HG03378 (cell line): ENCODE measurements at regions not wholly inside any gene's neighbourhood (a gene's known extent, or its start where the extent isn't known, plus 50 kb on each side); places are given as distances from the start of the nearest gene placed in this dataset.
"Not testable (repeated sequence)": the region's sequence is repeated elsewhere in the genome, so short reads cannot be mapped to it uniquely, and the experiment has no call there.

Experiments
- ATAC-seq: cut with Tn5 transposase; IDR thresholded peaks from one replicate; pipeline ENCODE4 v1.9.1; 2021; ENCODE audit warnings: mild to moderate bottlenecking, moderate library complexity; ENCODE audit not compliant: unreplicated experiment

DNA sequence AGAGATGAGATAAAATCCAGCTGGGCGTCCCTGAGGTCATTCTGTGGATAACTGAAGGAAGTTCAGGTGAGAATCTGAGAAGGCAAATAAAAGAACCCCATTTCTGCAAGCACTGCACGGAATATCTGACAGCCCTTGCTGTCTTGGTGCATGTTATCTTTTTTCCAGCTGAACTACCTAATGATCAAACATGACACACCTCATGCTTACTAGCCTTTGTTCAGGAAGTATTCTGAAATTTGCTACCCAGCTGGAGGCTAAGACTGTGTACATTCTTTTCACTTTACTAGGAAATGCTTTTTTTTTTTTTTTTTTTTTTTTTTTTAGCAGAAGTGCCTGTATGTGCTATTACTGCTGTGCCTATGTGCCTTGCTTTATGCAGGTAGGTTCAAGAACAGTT is 718.1 kb downstream of the SMARCA1 start:
- ATAC-seq = no peak

DNA sequence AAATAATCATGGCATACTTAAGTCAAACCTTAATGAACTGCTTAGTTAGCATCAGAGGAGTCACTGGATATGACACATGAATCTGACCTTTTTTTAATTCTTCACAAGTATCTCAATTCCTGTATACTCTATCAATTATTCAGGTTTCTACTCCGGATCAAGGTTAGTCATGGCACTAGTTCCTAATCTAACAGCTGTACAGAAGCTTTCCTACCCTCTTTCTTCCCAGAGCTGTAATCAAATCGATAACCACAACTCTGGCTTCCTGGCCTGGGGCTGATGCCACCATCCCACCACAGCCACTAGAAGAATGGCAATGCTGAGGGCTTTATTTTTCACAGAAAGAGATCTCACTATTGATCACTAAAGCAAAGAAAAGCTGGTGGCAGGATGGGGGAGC is 718.5 kb downstream of the SMARCA1 start:
- no peak for ATAC-seq

DNA sequence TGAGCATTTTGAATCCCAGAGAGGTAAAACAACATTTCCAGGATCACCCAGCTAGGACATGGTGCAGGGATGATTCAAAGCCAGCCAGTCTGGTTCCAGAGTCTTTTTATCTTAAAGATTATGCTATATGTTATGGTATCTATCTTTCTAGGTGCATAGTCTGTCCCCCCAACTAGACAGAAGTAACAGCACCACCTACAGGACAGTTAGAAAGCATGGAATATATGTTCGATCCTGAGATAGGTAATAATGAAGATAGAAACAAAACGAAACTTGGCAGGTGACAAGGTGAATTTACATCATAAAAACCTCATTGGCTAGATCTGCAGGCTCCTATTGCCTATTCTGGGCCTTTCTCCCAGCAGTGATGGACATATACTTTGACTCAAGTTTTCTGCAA is 723.2 kb downstream of the SMARCA1 start:
- ATAC-seq = no peak

DNA sequence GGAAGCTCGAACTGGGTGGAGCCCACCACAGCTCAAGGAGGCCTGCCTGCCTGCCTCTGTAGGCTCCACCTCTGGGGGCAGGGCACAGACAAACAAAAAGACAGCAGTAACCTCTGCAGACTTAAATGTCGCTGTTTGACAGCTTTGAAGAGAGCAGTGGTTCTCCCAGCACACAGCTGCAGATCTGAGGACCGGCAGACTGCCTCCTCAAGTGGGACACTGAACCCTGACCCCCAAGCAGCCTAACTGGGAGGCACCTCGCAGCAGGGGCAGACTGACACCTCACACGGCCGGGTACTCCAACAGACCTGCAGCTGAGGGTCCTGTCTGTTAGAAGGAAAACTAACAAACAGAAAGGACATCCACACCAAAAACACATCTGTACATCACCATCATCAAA is 730.9 kb upstream of the ACTRT1 start:
- ATAC-seq = not testable (repeated sequence)

DNA sequence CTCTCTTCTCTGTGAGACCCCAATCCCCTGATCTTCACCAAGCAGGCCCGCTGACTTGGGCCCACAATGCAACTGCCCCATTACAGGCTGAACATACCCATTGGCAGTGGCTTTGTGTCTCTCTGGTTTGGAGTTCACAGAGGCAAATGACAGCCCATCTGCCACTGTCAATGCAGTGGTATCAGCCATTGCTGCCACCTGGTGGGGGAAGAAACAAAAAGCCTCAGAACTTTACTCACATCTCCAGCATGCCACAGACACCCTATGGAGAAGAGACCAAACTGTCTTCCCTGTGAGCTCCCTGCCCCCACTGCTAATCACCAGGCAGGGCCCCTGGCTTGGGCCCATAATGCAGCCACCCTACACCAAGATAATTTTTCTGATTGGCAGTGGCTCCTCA is 729.3 kb upstream of the ACTRT1 start:
- peak; percentile 45 for ATAC-seq

DNA sequence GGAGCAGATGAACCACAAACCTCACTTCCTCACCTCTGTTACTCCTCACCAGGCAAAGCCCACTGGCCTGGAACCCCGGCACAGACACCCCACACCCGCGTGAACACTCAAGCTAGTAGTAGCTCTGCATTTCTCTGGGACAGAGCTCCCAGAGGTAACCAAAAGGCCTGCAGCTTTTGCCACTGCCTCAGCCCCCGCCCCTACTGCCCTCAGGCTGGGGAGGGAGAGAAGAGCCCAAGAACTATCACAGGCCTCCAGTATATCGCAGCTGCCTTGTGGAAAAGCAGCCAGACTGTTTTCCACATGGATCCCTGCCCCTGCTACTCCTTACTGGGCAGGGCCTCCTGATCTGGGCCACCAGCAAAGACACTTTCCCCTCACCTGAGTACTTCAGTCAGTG is 728.7 kb upstream of the ACTRT1 start:
- ATAC-seq = no peak

DNA sequence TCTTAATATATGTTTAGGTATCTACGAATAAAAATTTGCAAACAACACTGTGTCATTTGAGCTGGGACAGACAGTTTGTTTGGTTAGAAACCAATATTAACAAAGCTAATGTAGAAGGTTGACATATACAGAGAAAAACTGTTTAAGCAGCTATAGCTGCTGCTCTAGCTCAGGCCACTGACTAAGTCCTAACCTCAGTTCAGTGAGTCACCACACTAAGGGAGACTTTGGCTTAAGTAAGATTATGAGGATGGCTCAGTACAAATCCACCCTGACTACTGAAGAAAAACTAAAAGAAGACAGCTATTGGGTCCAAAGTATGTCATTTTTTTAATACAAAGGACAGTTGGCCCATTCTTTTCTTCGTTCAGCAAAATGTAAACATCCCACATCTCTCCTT is 717.3 kb upstream of the ACTRT1 start:
- ATAC-seq = no peak

DNA sequence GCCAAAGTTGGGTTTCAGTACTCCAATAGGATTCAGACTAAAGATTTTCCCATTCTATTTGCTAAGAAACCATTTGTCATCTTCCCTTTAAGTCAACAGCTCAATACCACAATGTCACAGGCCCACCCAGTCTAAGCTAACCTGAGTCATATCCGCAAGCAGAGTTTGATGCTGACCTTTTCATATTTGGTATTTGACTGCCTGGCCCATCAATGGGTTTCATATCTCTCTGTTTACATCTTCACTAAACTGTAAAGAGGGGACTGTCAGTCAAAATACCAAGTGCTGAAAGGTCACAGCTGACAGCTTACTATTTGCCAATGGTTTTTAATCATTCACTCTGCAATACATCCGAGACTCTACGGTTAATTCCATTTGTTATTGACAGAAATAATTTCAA is 707.5 kb upstream of the ACTRT1 start:
- ATAC-seq = no peak

DNA sequence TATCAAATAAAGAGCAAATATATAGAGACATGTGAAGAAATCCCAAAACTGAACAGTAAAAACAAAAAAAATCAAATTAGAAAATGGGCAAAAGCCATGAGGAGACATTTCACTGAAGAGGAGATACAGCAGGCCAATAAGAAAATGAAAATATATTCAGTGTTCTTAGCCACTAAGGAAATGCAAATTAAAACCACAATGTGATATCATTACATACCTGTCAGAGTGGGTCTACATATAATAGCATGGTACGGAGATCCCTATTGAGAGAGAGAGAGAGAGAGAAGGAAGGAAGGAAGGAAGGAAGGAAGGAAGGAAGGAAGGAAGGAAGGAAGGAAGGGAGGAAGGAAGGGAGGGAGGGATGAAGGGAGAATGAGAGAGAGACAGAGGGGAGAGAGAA is 707.0 kb upstream of the ACTRT1 start:
- ATAC-seq = no peak

DNA sequence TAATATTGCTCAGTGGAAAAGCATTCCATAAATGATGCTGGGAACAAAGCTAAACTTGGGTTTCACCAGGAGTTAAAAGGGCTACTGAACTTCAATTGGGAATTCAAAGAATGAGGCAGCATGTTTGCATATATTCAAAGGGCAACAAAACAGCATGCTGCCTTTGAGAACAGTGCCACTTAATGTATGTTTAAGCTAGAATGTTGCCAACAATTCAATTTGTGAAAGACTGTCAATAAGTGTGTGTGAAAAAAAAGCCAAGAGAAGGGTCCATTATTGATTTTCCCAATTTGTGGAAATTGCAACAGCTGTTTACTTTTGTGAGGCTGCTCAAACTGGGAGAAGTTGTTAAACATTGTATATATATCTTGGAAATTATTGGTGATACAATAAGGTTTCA is 701.9 kb upstream of the ACTRT1 start:
- no peak for ATAC-seq

DNA sequence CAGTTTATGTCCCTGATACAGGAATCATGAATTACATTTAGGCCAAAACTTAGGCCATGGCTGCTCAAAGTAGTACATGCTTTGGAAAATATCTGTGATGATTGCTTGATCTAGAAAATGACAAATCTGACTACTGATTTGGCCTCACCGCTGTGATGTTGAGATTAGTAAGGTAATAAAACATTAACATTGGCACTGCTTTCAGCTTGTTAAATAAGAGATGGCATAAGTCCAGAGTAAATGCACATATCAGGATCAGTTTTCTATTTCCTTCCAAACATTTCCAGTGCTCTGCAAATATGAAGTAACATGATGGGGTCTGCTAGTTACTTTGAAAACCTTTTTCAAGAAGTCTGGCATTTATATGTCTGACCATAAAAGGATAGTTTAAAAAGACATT is 687.3 kb upstream of the ACTRT1 start:
- no peak for ATAC-seq

DNA sequence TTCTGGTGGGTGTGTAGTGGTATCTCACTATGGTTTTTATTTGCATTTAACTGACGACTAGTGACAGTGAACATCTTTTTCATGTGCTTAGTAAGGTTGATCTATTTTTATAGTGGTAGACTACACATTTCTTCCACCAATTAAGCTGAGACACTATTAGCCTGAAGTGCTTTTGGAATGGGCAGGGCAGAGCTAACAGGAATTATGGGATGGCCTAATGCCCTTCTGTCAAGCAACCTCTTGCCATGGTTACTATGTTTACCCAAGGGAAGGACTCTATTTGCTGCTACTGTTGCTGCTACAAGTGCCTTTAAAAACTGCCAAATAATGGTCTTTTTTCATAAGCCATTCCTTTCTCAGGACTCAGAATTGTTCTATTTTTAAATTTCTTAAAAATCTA is 676.7 kb upstream of the ACTRT1 start:
- ATAC-seq = no peak

DNA sequence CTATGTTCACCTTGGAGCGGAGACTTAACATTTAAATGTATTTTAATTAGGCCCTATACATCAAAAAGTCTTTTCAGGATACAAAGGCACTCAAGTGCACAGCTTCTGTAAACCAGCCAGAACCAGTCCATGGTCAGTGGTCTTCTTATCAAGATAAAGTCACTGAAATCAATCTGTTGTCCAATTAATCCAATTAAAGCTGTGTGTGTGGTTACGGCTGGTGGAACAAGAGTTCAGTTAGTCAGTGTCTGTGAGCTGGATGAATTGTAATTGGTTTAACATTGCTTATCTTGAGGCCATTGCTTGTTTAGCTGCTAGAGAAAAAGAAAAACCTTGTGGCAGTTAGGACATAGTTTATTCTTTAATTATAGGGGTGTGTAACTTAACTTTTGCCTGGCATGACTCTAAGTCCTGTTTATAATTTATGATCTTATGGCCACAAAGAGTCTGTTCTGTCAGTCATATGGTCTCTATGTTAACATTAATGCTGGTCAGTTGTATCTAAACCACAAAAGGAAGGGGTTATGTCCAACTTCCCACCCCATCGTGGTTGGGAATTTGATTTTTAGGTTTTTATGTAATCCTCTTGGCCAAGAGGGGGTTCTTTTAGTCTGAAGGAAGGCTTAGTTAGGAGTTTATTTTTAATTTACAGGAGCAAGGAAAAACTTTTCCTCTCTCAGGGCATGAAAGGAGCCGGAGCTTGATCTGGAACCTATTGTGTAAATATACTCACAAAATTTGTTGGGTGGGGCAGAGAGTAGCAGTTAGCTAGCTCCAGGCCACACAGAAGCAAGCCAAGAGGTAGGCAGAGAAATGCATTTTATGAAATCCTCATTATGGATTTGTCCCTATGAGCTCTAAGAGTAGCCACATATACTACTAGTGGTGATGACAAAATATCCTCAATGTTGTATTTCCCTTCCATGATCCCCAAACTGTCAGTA is 665.7 kb upstream of the ACTRT1 start:
- no peak for ATAC-seq

DNA sequence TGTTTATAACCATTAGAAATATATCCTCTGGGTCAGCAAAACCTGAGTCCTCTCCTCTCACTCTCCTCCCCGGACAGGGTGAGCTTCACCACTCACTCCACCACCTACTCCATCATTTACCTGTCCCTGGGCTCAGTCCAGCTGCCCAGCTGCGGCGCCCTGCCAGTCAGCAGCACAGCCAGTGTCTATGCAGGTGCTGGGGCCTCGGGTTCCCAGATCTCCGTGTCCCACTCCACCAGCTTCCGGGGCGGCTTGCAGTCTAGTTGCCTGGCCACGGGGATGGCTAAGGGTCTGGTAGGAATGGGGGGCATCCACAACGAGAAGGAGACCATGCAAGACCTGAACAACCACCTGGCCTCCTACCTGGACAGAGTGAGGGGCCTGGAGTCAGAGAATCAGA is 662.2 kb upstream of the ACTRT1 start:
- ATAC-seq = no peak

DNA sequence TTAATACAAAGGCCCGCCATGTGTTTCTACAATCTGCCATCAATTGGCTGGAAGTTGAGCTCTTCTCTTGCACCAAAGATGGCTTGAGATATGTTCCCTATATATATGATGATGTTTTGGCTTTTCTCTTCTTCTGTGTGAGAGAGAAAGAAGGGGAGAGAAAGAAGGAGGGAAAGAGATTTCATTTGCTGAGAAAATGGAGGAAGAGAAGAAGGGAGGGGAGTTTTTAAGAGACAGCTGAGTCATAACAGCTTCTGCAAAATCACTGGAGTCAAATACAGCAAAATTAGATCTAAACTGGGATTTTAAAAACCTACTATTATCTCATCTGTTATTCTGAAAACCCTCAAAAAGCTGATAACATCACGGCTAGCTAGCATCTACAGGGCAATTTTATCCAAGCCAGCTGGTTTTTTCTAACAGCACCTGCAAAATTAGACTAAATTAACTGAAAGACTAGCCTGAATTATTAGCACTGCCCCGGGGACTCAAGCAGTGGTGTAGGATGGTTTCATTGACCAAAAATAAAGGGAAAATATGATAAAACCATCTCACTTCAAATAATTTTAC is 647.6 kb upstream of the ACTRT1 start:
- no peak for ATAC-seq

DNA sequence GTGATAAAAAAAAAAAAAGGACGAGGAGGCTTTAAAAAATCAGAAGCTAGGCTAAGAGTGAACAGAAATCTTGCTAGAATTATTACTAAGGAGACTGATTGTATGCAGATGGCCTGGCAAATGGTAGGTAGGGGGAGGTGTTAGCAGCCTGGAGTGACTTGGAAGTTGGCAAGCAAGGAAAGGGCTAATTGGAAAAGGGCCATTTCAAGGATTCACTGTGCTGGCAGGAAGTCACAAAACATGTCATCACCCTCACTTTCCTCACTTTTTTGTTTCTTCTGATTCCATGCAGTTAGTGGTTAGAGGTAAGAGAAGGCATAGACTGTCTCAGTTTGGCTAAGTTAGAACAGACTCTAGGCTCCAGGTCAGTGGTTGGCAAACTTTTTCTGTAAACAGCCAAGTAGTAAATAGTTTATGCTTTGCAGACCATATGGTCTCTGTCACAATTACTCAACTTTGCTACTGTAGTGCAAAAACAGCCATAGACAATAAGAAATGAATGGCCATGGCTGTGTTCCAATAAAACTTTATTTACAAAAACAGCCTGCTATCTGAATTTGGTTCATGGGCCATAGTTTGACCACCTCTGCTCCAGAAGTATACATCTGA is 646.5 kb upstream of the ACTRT1 start:
- ATAC-seq = no peak

DNA sequence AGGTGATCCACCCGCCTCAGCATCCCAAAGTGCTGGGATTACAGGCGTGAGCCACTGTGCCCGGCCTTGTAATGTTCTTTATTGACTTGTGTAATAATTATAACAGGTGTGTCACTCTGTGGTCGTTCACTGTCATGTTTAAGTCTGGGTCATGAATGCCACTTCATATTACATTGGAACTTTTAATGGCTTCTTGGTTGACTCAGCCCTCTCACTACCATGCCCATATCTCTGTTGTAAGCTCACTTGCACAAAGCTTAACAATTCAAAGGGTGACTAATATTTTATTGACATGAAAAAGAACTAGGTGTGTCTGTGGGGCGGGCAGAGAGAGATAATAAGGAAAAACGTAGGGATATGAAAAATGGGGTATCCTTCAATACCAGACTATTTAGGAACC is 639.7 kb upstream of the ACTRT1 start:
- ATAC-seq = no peak

DNA sequence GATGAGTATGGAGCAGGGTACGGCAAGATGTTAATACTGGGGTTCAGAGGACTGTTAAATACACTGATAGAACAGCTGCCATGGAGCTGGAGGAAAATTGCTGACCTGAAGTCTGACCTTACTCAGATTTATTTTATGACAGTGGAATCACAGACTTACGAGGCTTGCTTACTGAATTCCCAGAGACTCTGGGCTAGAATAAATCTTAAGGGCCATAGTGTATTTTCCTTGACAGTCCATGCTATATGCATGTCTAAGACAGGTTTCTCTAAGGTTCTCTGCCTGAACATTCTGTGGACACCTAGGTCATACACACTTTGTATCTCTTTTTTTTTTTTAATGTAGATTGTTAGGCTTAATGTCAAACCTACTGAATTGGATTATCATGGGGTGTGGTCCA is 633.2 kb upstream of the ACTRT1 start:
- no peak for ATAC-seq

DNA sequence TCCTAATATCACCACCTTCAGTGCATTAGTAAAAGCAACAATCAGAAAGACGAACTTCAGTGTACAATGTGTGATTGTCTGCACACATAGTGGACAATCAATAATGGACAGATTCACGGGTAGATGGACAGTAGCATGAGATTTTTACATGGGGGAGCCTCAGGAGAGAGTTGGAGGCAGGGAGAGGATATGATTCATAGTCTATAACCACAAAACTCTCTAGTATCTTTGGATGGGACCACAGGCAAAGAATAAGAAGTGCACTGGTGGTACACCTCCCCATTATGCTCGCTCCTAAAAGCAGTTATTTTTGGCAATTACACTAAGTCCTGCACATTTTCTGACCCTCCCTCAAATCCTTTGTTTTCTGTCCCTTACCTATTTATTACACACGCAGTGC is 624.4 kb upstream of the ACTRT1 start:
- ATAC-seq = no peak

DNA sequence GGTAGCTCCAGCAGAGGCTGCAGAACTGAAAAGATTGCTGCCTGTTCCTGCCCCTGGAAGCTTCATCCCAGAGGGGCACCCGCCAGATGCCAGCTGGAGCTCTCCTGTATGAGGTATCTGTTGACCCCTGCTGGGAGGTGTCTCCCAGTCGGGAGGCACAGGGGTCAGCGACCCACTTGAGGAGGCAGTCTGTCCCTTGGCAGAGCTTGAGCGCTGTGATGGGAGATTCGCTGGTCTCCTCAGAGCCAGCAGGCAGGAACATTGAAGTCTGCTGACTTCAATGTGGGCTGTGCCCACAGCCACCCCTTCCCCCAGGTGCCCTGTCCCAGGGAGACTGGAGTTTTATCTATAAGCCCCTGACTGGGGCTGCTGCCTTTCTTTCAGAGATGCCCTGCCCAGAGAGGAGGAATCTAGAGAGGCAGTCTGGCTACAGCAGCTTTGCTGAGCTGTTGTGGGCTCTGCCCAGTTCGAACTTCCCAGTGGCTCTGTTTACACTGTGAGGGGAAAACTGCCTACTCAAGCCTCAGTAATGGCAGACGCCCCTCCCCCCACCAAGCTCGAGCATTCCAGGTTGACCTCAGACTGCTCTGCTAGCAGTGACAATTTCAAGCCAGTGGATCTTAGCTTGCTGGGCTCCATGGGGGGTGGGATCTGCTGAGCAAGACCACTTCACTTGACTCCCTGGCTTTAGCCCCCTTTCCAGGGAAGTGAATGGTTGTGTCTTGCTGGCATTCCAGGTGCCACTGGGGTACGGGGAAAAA is 622.3 kb upstream of the ACTRT1 start:
- ATAC-seq = not testable (repeated sequence)

DNA sequence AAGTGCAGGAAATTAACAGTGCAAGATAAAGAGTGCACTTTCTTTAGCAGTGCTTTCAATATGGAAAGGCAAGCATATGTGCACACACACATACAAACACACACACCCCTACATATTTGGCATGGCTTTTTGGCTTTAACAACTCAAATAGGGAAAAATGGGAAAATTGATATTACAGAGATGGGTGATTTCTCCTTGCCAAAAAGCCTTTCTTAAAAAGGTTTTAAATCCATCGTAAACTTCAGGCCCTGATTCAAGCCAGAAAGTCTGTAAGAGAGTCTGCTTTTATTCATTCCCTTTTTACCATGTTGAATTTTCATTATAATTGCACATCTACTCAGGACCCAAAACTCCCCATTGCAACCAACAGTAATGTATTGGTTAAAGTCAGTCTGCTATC is 612.0 kb upstream of the ACTRT1 start:
- ATAC-seq = no peak
